HG03097 (cell line): ENCODE measurements at regions not wholly inside any gene's neighbourhood (a gene's known extent, or its start where the extent isn't known, plus 50 kb on each side); places are given as distances from the start of the nearest gene placed in this dataset.
"Not testable (repeated sequence)": the region's sequence is repeated elsewhere in the genome, so short reads cannot be mapped to it uniquely, and the experiment has no call there.

Source experiments
- ATAC-seq: cut with Tn5 transposase; IDR thresholded peaks from one replicate; pipeline ENCODE4 v1.9.1; 2021; ENCODE audit not compliant: unreplicated experiment, low FRiP score

- no peak for ATAC-seq
These were observed 501.1 kb upstream of the TNP1 start for GRCh38 chr2:217360781-217361482.

GRCh38 chr2:217360111-217360510 is 500.2 kb upstream of the TNP1 start:
- ATAC-seq = no peak

DNA sequence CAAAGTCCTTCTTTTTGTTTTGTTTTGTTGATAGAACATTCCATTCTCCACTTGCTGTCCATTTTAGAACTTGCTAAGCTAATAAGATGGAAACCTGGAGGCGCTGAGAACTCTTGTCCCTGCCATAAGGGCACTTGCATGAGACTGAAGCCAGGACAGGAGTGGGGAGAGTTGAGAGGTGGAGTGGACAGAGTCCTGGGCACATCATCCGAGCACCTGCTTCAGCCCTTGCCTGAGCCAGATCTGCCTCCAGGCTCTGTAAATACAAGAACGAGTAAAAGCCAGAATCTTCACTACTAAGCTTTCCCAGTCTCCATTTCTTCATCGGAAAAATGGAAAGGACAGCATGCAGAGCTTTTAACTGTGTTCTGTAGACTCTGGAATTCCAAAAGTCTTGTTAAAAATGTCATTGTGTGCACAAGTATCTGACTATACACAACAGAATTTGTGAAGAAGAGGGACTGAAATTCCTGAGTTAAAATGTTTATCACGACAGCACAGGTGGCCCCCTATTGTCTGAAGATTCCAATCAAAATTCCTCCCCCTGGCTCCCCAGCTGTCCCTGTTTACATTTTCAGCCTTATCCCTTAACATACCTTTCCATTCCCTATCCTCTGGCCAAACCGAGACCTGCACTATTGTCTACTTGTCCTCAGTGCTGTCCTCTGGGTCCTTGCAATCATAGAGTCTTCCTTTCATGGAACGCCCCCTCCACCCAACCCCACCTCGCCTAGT is 498.2 kb upstream of the TNP1 start:
- ATAC-seq = no peak

DNA sequence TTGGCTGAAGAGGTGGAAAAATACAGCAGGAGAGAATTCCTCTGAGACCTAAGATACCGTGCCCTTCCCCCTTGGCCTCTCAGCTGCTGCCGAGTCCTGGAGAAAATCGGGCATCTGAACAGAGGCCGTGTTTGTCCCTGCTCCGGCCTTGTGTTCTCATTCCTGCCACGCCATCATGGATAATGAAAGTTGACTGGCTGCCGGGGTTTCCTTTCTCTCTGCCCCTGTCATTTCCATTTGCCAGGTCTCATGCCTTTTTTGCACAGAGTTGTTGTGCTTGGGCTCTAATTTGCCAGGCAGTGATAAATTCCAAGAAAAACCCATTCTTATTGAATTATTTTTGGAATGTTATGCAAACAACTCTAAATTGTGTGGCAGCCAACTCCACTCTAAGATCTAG is 496.9 kb upstream of the TNP1 start:
- no peak for ATAC-seq

DNA sequence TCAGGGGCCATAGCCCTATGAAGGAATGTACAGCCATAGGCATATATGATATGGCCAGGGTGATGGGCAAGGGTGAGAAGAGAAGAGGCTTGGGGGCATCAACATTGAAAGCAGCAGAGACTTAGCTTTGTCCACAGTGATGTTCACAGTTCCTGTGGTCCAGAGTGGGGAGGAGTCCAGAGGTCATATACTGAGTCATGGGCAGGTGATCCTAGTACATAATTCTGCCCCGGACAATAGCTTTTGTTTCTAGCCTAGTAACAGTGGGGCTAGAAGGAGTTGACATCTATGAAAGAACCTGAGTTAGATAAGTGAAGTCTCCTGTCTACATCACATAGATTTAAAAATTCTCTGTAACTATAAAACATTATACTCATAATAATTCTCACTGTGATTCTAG is 496.3 kb upstream of the TNP1 start:
- ATAC-seq = no peak

DNA sequence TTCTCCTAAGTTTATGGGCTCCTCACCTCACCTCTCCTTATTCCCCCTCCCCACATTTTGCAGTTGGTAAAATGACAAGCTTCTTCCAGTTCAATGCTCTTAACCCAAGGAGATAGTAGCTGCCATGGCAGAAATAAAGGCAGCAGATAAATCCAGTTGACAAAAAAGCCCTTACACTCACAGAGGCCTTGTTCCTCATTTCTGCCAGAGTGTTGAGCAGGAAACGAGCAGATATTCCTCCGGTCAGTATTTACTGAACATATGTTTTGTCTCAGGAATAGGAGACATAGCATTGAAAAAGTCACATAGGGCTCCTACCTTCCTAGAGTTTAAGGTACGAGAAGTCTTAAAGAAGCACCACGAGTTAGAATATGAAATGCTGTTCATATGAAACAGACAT is 493.7 kb upstream of the TNP1 start:
- ATAC-seq = no peak

DNA sequence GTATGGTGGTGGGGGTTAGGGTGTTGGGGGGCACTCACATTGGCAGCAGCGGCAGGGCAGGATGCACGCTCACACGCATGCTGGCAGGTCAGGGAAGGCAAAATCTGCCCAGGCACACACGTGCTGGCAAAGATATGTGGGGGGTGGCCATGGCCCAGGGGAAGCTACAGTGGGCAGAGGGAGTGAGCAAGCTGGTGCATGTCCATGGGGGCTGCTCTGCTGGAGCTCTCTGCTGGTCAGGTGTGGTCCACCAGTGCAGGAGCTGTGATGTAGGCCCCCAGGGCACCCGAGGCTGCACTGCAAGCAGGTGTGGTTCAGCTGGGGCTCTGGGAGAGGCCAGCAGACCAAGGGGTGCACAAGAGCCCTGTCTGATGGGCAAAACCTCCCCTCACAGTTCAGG is 491.5 kb upstream of the TNP1 start:
- no peak for ATAC-seq

DNA sequence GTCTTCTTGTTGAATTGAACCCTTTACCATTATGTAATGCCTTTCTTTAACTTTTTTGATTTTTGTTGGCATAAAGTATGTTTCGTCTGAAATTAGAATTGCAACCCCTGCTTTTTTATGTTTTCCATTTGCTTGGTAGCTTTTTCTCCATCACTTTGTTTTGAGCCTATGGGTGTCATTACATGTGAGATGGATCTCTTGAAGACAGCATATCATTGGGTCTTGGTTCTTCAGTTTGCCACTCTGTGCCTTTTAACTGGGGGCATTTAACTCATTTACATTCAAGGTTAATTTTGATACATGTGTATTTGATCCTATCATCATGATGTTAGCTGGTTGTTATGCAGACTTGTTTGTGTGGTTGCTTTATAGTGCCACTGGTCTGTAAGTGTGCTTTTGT is 489.4 kb upstream of the TNP1 start:
- ATAC-seq = no peak

DNA sequence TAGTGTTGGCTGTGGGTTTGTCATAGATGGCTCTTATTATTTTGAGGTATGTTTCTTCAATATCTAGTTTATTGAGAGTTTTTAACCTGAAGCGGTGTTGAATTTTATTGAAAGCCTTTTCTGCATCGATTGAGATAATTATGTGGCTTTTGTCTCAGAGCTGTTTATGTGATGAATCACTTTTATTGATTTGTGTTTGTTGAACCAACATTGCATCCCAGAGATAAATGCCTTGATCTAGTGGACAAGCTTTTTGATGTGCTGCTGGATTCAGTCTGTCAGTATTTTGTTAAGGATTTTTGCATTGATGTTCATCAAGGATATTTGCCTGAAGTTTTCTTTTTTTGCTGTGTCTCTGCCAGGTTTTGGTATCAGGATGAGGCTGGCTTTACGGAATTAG is 487.8 kb upstream of the TNP1 start:
- ATAC-seq = not testable (repeated sequence)

DNA sequence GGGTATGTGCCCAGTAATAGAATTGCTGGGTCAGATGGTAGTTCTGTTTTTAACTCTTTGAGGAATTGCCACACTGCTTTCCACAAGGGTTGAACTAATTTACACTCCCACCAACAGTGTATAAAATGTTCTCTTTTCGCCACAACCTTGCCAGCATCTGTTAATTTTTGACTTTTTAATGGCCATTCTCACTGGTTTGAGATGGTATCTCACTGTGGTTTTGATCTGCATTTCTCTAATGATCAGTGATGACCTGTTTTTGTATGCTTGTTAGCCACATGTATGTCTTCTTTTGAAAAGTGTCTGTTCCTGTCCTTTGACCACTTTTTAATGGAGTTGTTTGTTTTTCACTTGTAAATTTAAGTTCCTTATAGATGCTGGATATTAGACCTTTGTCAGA is 486.2 kb upstream of the TNP1 start:
- ATAC-seq = not testable (repeated sequence)

DNA sequence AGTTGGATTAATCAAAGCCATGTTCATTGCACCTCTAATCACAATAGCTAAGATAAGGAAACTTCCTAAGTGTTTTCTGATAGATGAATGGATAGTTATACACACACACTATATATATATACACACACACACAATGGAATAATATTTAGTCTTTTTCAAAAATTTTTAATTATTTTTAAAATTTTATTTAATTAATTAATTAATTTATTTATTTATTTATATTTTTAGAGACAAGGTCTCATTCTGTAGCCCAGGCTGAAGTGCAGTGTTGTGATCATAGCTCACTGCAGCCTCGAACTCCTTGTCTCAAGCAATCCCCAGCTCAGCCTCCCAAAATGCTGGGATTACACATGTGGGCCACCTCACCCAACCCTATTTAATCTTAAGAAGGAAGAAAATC is 481.0 kb upstream of the TNP1 start:
- ATAC-seq = no peak

- ATAC-seq = no peak
These were observed 480.3 kb upstream of the TNP1 start for GRCh38 chr2:217340176-217340575.

DNA sequence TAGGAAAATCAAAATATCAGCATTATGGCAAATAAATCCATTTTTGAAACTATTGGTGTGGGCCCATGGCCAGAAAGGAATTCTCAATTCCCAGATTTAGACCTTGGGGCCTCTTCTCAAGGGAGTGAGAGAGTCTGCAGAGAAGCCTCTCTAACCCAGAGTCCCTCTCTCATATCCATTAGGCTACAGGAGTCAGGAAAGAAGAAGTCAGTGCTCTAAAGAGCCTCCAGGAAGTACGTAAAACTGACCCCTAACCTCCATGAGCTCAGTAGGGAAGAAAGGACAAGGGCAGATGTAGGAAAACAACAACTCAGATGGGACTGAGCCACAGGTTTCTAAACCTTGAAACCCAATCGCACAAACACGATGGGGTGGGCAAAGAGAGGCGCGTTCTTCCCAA is 479.9 kb upstream of the TNP1 start:
- ATAC-seq = no peak

DNA sequence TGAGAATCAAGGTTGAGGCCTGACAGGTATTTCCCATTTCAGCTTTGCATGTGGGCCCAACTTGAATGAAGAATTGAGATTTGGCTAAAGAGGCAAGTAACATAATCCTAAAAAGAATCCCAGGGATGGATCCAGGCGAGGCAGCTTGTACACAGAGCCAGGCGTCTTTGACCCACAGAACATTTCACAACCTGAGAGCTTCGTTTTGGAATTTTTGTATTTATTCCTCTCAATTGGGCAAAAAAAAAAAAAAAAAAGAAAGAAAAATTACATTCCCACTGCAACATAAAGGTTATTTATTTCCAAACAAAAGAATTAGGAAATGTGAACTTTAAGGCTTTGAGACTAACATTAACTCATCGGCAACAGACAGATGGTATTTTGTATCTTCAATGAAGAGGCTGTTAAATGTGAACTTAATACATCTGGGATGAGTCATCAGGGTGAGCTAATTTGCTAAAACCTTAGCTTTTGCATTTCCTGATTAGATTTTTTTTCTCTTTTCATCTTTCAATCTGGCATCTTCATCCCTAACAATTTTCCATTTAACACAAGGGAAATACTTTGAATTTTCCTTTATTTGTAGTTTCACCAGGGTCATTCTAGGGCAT is 478.5 kb upstream of the TNP1 start:
- ATAC-seq = no peak

- ATAC-seq = no peak
These were observed 477.9 kb upstream of the TNP1 start for GRCh38 chr2:217337771-217338170.

GRCh38 chr2:217336694-217337093 is 476.8 kb upstream of the TNP1 start:
- no peak for ATAC-seq

DNA sequence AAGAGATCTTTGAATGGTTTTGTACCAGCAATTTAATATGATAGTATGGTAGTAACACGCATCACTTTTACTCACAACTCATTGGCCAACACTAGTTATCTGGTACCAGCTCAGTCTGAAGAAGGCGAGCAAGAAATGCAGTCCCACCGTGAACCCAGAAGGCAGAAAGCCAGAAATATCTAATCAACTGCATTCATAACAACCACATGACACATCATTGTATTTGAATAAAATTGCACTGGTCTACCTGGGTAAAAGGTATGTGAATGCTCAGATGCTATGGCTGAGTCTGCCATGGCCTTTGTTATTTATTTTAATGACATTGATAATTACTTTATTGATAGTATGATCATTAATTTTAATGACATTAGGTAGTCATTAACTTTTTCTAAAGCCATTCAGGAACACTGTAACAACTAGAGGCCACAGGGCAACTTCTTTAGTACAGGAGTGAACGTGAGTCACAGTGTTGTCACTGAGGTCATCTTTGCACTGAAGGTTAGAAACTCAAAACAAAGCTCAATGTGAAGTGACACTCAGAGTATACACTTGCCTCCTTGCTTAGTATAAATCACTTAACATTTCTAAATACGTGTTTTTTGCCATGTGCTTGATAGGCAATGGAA is 475.6 kb upstream of the TNP1 start:
- ATAC-seq = no peak

DNA sequence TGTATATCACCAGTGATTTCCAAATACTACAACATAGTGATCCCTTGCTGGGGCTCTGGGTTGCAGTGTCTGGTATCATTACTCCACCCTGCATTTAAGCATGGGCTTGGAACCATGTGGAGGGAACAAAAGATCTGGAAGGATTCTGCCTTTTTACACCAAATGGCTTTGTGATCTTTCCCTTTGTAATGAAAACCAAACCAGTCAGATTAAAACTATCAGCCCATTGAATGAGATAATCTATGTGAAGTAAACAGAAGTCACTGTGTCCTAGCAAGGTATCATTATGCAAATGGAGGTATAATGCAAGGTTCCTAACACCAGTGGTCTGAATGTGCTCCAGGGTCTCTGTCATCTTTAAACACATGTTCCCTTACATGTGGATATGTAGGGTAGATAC is 474.7 kb upstream of the TNP1 start:
- ATAC-seq = no peak

GRCh38 chr2:217332866-217333265 is 473.0 kb upstream of the TNP1 start:
- no peak for ATAC-seq

DNA sequence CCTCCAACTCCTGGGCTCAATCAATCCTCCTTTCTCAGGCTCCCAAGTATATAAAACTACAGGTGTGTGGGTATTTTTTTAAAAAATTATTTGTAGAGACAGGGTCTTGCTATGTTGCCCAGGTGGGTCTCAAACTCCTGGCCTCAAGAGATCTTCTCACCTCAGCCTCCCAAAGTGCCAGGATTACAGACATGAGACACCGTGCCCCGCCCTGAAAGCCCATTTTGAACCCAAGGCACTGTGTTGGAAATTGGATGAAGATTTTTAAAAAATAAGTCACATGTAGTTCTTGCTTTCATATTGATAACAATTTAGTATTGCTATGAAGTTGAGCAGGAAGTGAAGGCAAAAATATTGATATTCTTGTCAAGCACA is 472.5 kb upstream of the TNP1 start:
- no peak for ATAC-seq

GRCh38 chr2:217331523-217332416 is 471.9 kb upstream of the TNP1 start:
- ATAC-seq = no peak
